Tibial nerve (tissue), 4 donors: ENCODE measurements at regions not wholly inside any gene's neighbourhood (a gene's known extent, or its start where the extent isn't known, plus 50 kb on each side); places are given as distances from the start of the nearest gene placed in this dataset.
"Not testable (repeated sequence)": the region's sequence is repeated elsewhere in the genome, so short reads cannot be mapped to it uniquely, and the experiment has no call there.

ENCODE experiments used
- DNase-seq, 2 donors: peaks; one replicate each; pipeline ENCODE4 v3.0.0-alpha.2; 2019; ENCODE audit warnings: low spot score in 2 of 2
- H3K27ac ChIP-seq, 4 donors: fragments of 200-600 bp; sonication (generic) in 3 of 4; one replicate each; pipeline ENCODE4 v1.5.1; 2017 to 2019; ENCODE audit warnings: mild to moderate bottlenecking in 1 of 4
- H3K27me3 ChIP-seq, 2 donors: fragments of 200-600 bp; sonication (generic) in 1 of 2; one replicate each; pipeline versions ENCODE4 v1.5.1 to v1.6.0; 2017 to 2019
- H3K36me3 ChIP-seq, 3 donors: fragments of 200-600 bp; sonication (generic); one replicate each; pipeline ENCODE4 v1.5.1; 2018 to 2019
- H3K4me1 ChIP-seq, 4 donors: fragments of 200-600 bp; sonication (generic) in 3 of 4; one replicate each; pipeline ENCODE4 v1.5.1; 2017 to 2019
- H3K4me3 ChIP-seq, 4 donors: fragments of 200-600 bp; sonication (generic) in 3 of 4; one replicate each; pipeline ENCODE4 v1.5.1; 2017 to 2019; ENCODE audit warnings: mild to moderate bottlenecking in 1 of 4, moderate library complexity in 1 of 4
- H3K9me3 ChIP-seq, 4 donors: fragments of 200-600 bp; sonication (generic) in 3 of 4; one replicate each; pipeline ENCODE4 v1.5.1; 2017 to 2019
- EP300 ChIP-seq, 2 donors: sonication (generic); formaldehyde crosslinking; IDR thresholded peaks; one replicate each; pipeline ENCODE4 v1.6.1; 2017; ENCODE audit warnings: antibody characterized with exemption in 2 of 2, mild to moderate bottlenecking in 1 of 2
- POLR2A ChIP-seq, 2 donors: fragments of 450-650 bp; IDR thresholded peaks; one replicate each; pipeline ENCODE4 v1.6.1; 2017; ENCODE audit warnings: antibody characterized with exemption in 2 of 2, mild to moderate bottlenecking in 2 of 2, moderate library complexity in 2 of 2
- WGBS, 2 donors: methylation state at CpG; one replicate each; pipeline ENCODE4 v1.1.5; 2018; 5-methylcytosine and 5-hydroxymethylcytosine counted together
- TF ChIP-seq, protein P1 (sequence below), 5 experiments: fragments of 200-600 bp in 3 of 5; fragments of 450-650 bp in 2 of 5; sonication (generic) in 3 of 5; IDR thresholded peaks; one replicate each; pipeline ENCODE4 v1.5.1; 2016 to 2019; ENCODE audit warnings: antibody characterized with exemption in 5 of 5, mild to moderate bottlenecking in 3 of 5, moderate library complexity in 2 of 5

DNA sequence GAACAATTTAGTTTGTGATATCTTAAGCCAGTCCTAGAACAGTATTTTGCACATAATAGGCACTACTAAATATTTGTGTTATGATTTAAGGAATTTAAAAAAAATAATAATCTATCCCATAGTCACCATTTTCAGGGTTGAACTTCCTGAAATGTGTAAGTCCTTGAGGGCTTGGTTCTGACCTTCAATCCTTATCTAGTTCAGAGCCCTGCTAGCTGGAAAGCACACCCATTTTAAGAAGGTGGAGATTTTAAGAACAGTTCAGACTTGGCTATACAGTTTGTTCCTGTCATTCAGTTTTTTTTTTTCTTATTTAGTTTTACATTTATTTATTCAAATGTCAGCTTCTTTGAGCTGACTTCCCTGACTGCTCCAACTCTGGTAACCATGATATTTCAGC is 183.4 kb upstream of the MAGI2 start:
- DNase-seq: no peak
- H3K9me3 ChIP-seq: no peaks in the 10 kb centered on the region
- no peaks in the 10 kb centered on the region for H3K27me3 ChIP-seq
- H3K4me3 ChIP-seq: no peak overlapping the region
- no peaks in the 10 kb centered on the region for H3K4me1 ChIP-seq
- no peak overlapping the region for H3K27ac ChIP-seq
- H3K36me3 ChIP-seq: no peaks in the 10 kb centered on the region
- TF ChIP-seq POLR2A (IDR thresholded peaks at IDR 0.05): no peak
- no peak for TF ChIP-seq EP300 (IDR thresholded peaks at IDR 0.05)
- TF ChIP-seq, protein P1, sequence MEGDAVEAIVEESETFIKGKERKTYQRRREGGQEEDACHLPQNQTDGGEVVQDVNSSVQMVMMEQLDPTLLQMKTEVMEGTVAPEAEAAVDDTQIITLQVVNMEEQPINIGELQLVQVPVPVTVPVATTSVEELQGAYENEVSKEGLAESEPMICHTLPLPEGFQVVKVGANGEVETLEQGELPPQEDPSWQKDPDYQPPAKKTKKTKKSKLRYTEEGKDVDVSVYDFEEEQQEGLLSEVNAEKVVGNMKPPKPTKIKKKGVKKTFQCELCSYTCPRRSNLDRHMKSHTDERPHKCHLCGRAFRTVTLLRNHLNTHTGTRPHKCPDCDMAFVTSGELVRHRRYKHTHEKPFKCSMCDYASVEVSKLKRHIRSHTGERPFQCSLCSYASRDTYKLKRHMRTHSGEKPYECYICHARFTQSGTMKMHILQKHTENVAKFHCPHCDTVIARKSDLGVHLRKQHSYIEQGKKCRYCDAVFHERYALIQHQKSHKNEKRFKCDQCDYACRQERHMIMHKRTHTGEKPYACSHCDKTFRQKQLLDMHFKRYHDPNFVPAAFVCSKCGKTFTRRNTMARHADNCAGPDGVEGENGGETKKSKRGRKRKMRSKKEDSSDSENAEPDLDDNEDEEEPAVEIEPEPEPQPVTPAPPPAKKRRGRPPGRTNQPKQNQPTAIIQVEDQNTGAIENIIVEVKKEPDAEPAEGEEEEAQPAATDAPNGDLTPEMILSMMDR (IDR thresholded peaks at IDR 0.05): no peak

- not testable (repeated sequence) for DNase-seq
These were observed 172.5 kb upstream of the MAGI2 start for GRCh38 chr7:79625921-79626320.

GRCh38 chr7:79624336-79624735 is 170.9 kb upstream of the MAGI2 start:
- TF ChIP-seq POLR2A (IDR thresholded peaks at IDR 0.05) (no peak), EP300 (IDR thresholded peaks at IDR 0.05) (no peak)
- TF ChIP-seq, protein P1 (IDR thresholded peaks at IDR 0.05): no peak
- H3K36me3 ChIP-seq: no peaks in the 10 kb centered on the region
- no peak overlapping the region for H3K27ac ChIP-seq
- no peaks in the 10 kb centered on the region for H3K9me3 ChIP-seq
- H3K4me1 ChIP-seq: no peaks in the 10 kb centered on the region
- no peak overlapping the region for H3K4me3 ChIP-seq
- no peak for DNase-seq
- no peaks in the 10 kb centered on the region for H3K27me3 ChIP-seq

More at GRCh38 chr7:79625921-79626320, 172.5 kb upstream of the MAGI2 start:
- H3K4me3 ChIP-seq, H3K9me3 ChIP-seq, H3K27ac ChIP-seq, H3K4me1 ChIP-seq, H3K27me3 ChIP-seq, H3K36me3 ChIP-seq: not testable (repeated sequence)

GRCh38 chr7:79622781-79623180 is 169.3 kb upstream of the MAGI2 start:
- no peak for TF ChIP-seq POLR2A (IDR thresholded peaks at IDR 0.05)
- TF ChIP-seq, protein P1 (IDR thresholded peaks at IDR 0.05): no peak
- no peak for TF ChIP-seq EP300 (IDR thresholded peaks at IDR 0.05)
- 68 to 76% methylated on average over 1 of the region's 1 CpG for WGBS, 2 donors
- Histone ChIP-seq H3K4me3 (no peak overlapping the region), H3K27ac (no peak overlapping the region), H3K4me1 (no peaks in the 10 kb centered on the region), H3K9me3 (no peaks in the 10 kb centered on the region), H3K27me3 (no peaks in the 10 kb centered on the region), H3K36me3 (no peaks in the 10 kb centered on the region)
- no peak for DNase-seq

DNA sequence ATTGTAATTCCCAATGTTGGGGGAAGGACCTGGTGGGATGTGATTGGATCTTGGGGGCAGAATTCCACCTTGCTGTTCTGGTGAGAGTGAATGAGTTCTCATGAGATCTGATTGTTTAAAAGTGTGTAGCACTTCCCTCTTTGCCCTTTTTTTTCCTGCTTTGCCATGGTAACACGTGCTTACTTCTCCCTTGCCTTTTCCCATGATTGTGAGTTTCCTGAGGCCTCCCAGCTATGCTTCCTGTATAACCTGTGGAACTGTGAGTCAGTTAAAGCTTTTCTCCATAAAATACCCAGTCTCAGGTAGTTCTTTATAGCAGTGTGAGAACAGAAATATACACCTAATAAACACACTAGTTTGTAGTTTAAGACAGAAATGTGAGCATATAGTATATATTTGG is 166.8 kb upstream of the MAGI2 start:
- Histone ChIP-seq H3K4me1 (no peaks in the 10 kb centered on the region), H3K36me3 (no peaks in the 10 kb centered on the region), H3K9me3 (no peaks in the 10 kb centered on the region), H3K27me3 (no peaks in the 10 kb centered on the region), H3K27ac (no peak overlapping the region), H3K4me3 (no peak overlapping the region)
- WGBS, 2 donors: 13 to 37% methylated on average over 1 of the region's 1 CpG
- DNase-seq: no peak
- TF ChIP-seq POLR2A (IDR thresholded peaks at IDR 0.05): no peak
- TF ChIP-seq, protein P1 (IDR thresholded peaks at IDR 0.05): no peak
- no peak for TF ChIP-seq EP300 (IDR thresholded peaks at IDR 0.05)

- Histone ChIP-seq H3K4me3 (no peak overlapping the region), H3K9me3 (no peaks in the 10 kb centered on the region), H3K36me3 (no peaks in the 10 kb centered on the region), H3K4me1 (no peaks in the 10 kb centered on the region), H3K27ac (no peak overlapping the region), H3K27me3 (no peaks in the 10 kb centered on the region)
- TF ChIP-seq, protein P1 (IDR thresholded peaks at IDR 0.05): no peak
- TF ChIP-seq EP300 (IDR thresholded peaks at IDR 0.05): no peak
- TF ChIP-seq POLR2A (IDR thresholded peaks at IDR 0.05): no peak
- WGBS, 2 donors: 92 to 99% methylated on average over 3 of the region's 3 CpGs
- DNase-seq: no peak
These were observed 165.7 kb upstream of the MAGI2 start for GRCh38 chr7:79619216-79619615.
